ENCODE measurements at regions not wholly inside any gene's neighbourhood (a gene's known extent, or its start where the extent isn't known, plus 50 kb on each side); places are given as distances from the start of the nearest gene placed in this dataset.

DNA sequence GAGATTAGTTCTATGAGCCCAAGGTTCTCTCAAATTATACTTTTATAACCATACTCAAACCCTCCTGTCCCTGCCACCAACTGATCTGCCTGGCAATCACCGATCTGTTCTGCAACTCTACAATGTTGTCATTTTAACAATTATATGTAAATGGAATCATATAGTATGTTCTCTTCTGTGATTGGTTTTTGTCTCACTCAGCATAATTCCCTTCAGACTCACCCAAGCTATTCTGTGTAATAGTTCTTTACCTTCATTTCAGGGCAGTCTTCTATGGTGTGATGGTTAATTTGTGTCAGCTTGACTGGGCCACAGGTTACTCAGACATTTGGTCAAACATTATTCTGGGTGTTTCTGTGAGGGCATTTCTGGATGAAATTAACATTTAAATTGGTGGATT, 181.9 kb upstream of the CXCL12 start:
- Histone ChIP-seq H3K36me3 (replicated peaks in 1 of 2; ENCODE audit: control extremely low read depth in 1 of 2, control insufficient read depth in 1 of 2, extremely low read depth in 1 of 2, insufficient read depth in 2 of 2, low read length in 1 of 2) (no peaks in the 10 kb centered on the region), H3K27ac (ENCODE audit: low read length in 2 of 2) (no peak overlapping the region), H3K9me3 (ENCODE audit: control extremely low read depth in 1 of 3, control insufficient read depth in 2 of 3, insufficient read depth in 1 of 3, low read length in 2 of 3) (no peaks in the 10 kb centered on the region), H3K9ac (ENCODE audit: low read length) (no peak overlapping the region), H3K4me3 (ENCODE audit: control extremely low read depth in 1 of 5, extremely low read depth in 1 of 5, insufficient read depth in 1 of 5, low read depth in 2 of 5, low read length in 4 of 5) (no peak overlapping the region), H2AFZ (ENCODE audit: insufficient read depth, low read depth, low read length, poor library complexity, severe bottlenecking) (no peak overlapping the region), H4K20me1 (ENCODE audit: control insufficient read depth, insufficient read depth, low read length, poor library complexity, severe bottlenecking) (no peaks in the 10 kb centered on the region), H3K4me2 (replicated peaks; ENCODE audit: low read depth, low read length, poor library complexity, severe bottlenecking) (no peak overlapping the region), H3K4me1 (ENCODE audit: control insufficient read depth in 2 of 2, insufficient read depth in 2 of 2, low read length in 2 of 2) (no peaks in the 10 kb centered on the region), H3K79me2 (ENCODE audit: control insufficient read depth, insufficient read depth, low read length) (no peaks in the 10 kb centered on the region), H3K27me3 (replicated peaks in 1 of 4; ENCODE audit: control extremely low read depth in 1 of 4, control insufficient read depth in 3 of 4, insufficient read depth in 4 of 4, low read length in 3 of 4) (no peaks in the 10 kb centered on the region)
- peaks cover 2% of the 10 kb centered on the region for H3K9me3 Mint-ChIP-seq (ENCODE audit: insufficient read depth)
- no peaks in the 10 kb centered on the region for H3K4me1 Mint-ChIP-seq
- H3K27me3 Mint-ChIP-seq, result no peaks in the 10 kb centered on the region
- H3K27ac Mint-ChIP-seq, result no peak overlapping the region
- CTCF ChIA-PET, result no interaction called here
- no peak overlapping the region for H3K4me3 Mint-ChIP-seq
- ATAC-seq (ENCODE audit: low read depth) (no peak), DNase-seq (no peak)
- TF ChIP-seq, protein P1, sequence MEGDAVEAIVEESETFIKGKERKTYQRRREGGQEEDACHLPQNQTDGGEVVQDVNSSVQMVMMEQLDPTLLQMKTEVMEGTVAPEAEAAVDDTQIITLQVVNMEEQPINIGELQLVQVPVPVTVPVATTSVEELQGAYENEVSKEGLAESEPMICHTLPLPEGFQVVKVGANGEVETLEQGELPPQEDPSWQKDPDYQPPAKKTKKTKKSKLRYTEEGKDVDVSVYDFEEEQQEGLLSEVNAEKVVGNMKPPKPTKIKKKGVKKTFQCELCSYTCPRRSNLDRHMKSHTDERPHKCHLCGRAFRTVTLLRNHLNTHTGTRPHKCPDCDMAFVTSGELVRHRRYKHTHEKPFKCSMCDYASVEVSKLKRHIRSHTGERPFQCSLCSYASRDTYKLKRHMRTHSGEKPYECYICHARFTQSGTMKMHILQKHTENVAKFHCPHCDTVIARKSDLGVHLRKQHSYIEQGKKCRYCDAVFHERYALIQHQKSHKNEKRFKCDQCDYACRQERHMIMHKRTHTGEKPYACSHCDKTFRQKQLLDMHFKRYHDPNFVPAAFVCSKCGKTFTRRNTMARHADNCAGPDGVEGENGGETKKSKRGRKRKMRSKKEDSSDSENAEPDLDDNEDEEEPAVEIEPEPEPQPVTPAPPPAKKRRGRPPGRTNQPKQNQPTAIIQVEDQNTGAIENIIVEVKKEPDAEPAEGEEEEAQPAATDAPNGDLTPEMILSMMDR (IDR thresholded peaks at IDR 0.05), result no peak
- TF ChIP-seq EZH2 (IDR thresholded peaks at IDR 0.05; ENCODE audit: borderline replicate concordance, insufficient read depth, low read depth, low read length, poor library complexity, severe bottlenecking), result no peak
- WGBS (ENCODE audit: insufficient coverage), result no CpG with 5 or more reads among the region's 1 CpG
- intact Hi-C loops (cut with micrococcal nuclease), result no loop called here
- POLR2A ChIA-PET, result no interaction called here

DNA sequence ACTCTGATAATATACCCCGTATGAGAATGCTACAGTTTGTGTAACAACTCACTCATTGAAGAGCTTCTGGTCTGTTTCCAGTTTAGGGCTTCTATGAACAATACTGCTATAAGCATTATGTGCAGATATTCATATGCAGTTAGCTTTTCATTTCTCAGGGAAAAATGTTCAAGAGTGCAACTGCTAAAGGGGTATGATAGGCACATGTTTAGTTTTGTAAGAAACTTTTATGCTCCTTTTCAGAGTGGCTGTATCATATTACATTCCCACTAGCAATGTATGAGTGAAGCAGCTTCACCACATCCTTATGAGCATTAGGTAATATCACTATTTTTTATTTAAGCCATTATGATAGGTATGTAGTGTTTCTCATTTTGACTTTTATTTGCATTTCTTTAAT, 182.6 kb upstream of the CXCL12 start:
- POLR2A ChIA-PET, result no interaction called here
- H3K4me3 ChIP-seq (ENCODE audit: control extremely low read depth in 1 of 5, extremely low read depth in 1 of 5, insufficient read depth in 1 of 5, low read depth in 2 of 5, low read length in 4 of 5), result no peak overlapping the region
- no CpG with 5 or more reads among the region's 1 CpG for WGBS (ENCODE audit: insufficient coverage)
- no peaks in the 10 kb centered on the region for H3K27me3 ChIP-seq (replicated peaks in 1 of 4; ENCODE audit: control extremely low read depth in 1 of 4, control insufficient read depth in 3 of 4, insufficient read depth in 4 of 4, low read length in 3 of 4)
- no peaks in the 10 kb centered on the region for H3K79me2 ChIP-seq (ENCODE audit: control insufficient read depth, insufficient read depth, low read length)
- ATAC-seq (ENCODE audit: low read depth) (no peak), DNase-seq (no peak)
- H3K36me3 ChIP-seq (replicated peaks in 1 of 2; ENCODE audit: control extremely low read depth in 1 of 2, control insufficient read depth in 1 of 2, extremely low read depth in 1 of 2, insufficient read depth in 2 of 2, low read length in 1 of 2), result no peaks in the 10 kb centered on the region
- Mint-ChIP-seq H3K4me1 (no peaks in the 10 kb centered on the region), H3K27ac (no peak overlapping the region), H3K4me3 (no peak overlapping the region), H3K9me3 (ENCODE audit: insufficient read depth) (peaks cover 2% of the 10 kb centered on the region), H3K27me3 (no peaks in the 10 kb centered on the region)
- no peaks in the 10 kb centered on the region for H3K4me1 ChIP-seq (ENCODE audit: control insufficient read depth in 2 of 2, insufficient read depth in 2 of 2, low read length in 2 of 2)
- H3K4me2 ChIP-seq (replicated peaks; ENCODE audit: low read depth, low read length, poor library complexity, severe bottlenecking), result no peak overlapping the region
- intact Hi-C loops (cut with micrococcal nuclease), result no loop called here
- no peak overlapping the region for H3K9ac ChIP-seq (ENCODE audit: low read length)
- CTCF ChIA-PET, result no interaction called here
- H3K27ac ChIP-seq (ENCODE audit: low read length in 2 of 2), result no peak overlapping the region
- no peak for TF ChIP-seq EZH2 (IDR thresholded peaks at IDR 0.05; ENCODE audit: borderline replicate concordance, insufficient read depth, low read depth, low read length, poor library complexity, severe bottlenecking)
- TF ChIP-seq, protein P1 (IDR thresholded peaks at IDR 0.05), result no peak
- H2AFZ ChIP-seq (ENCODE audit: insufficient read depth, low read depth, low read length, poor library complexity, severe bottlenecking), result no peak overlapping the region
- no peaks in the 10 kb centered on the region for H4K20me1 ChIP-seq (ENCODE audit: control insufficient read depth, insufficient read depth, low read length, poor library complexity, severe bottlenecking)
- no peaks in the 10 kb centered on the region for H3K9me3 ChIP-seq (ENCODE audit: control extremely low read depth in 1 of 3, control insufficient read depth in 2 of 3, insufficient read depth in 1 of 3, low read length in 2 of 3)

Measured in B cell (primary cell).